Endothelial cell of umbilical vein (primary cell): ENCODE measurements at regions not wholly inside any gene's neighbourhood (a gene's known extent, or its start where the extent isn't known, plus 50 kb on each side); places are given as distances from the start of the nearest gene placed in this dataset.

Experiments
- BruUV-seq: library from RNA; stranded (reverse); fragments of 400-500 nt; replicated peaks from 2 replicates; lab custom pipeline; 2021; lab: Mats Ljungman, UMichigan
- CTCF ChIA-PET: fragments of 300-600, 350-600 bp; sonication (Branson Sonifier 250); formaldehyde crosslinking; loops from one replicate; lab custom pipeline; 2021; ENCODE audit warnings: antibody characterized with exemption, inconsistent platforms; lab: Charles Lee
- POLR2A ChIA-PET: fragments of 300-600, 350-600 bp; sonication (Branson Sonifier 250); formaldehyde crosslinking; loops from one replicate; lab custom pipeline; 2021; ENCODE audit warnings: antibody characterized with exemption, inconsistent platforms; lab: Charles Lee
- DNase-seq: peaks from one replicate; pipeline ENCODE4 v3.0.0-alpha.2; 2011; ENCODE audit warnings: low read depth, low spot score
- FAIRE-seq: peaks from 2 replicates; lab custom pipeline; 2011; peaks lifted over from hg19 to GRCh38; lab: Jason Lieb, UNC
- H2AFZ ChIP-seq: 2 replicates; pipeline ENCODE4 v1.6.0; 2012; ENCODE audit warnings: low read depth, low read length, control low read depth, inconsistent platforms
- H3K27ac ChIP-seq: 2 replicates; pipeline ENCODE4 v1.5.1; 2011; ENCODE audit warnings: low read depth, mild to moderate bottlenecking, control low read depth, low read length, moderate library complexity; ENCODE audit not compliant: insufficient read depth
- H3K27me3 ChIP-seq, 2 experiments: 2 replicates each; pipeline versions ENCODE4 v1.6.0 to v1.6.1; 2011; ENCODE audit warnings: low read length in 2 of 2, mixed read lengths in 1 of 2; ENCODE audit not compliant: control insufficient read depth in 2 of 2, insufficient read depth in 2 of 2
- H3K36me3 ChIP-seq, 2 experiments: 2 replicates in 1 of 2; 3 replicates in 1 of 2; pipeline ENCODE4 v1.5.1; 2011; ENCODE audit warnings: low read length in 2 of 2, mild to moderate bottlenecking in 1 of 2, moderate library complexity in 1 of 2; ENCODE audit not compliant: control insufficient read depth in 2 of 2, insufficient read depth in 2 of 2; ENCODE audit errors: extremely low read depth in 1 of 2
- H3K4me1 ChIP-seq: 3 replicates; pipeline ENCODE4 v1.5.1; 2011; ENCODE audit warnings: mild to moderate bottlenecking, low read length; ENCODE audit not compliant: control insufficient read depth, insufficient read depth; ENCODE audit errors: extremely low read depth
- H3K4me2 ChIP-seq: 2 replicates; pipeline ENCODE4 v1.6.1; 2011; ENCODE audit warnings: low read length, control low read depth, mixed read lengths; ENCODE audit not compliant: insufficient read depth
- H3K4me3 ChIP-seq, 3 experiments: fragments of 200-600 bp in 1 of 3; sonication (generic), shearing (Covaris generic) in 1 of 3; replicated peaks in 1 of 3; 2 replicates each; pipeline ENCODE4 v1.5.1; 2011 to 2016; ENCODE audit warnings: control low read depth in 3 of 3, low read length in 3 of 3, mild to moderate bottlenecking in 2 of 3, inconsistent platforms in 1 of 3, low read depth in 1 of 3, moderate library complexity in 1 of 3; ENCODE audit not compliant: insufficient read depth in 1 of 3
- H3K79me2 ChIP-seq: 2 replicates; pipeline ENCODE4 v1.6.0; 2012; ENCODE audit warnings: low read length, inconsistent platforms; ENCODE audit not compliant: control insufficient read depth, insufficient read depth
- H3K9ac ChIP-seq: replicated peaks from 2 replicates; pipeline ENCODE3; 2011; ENCODE audit warnings: low read length, control low read depth; ENCODE audit not compliant: insufficient read depth; ENCODE audit errors: extremely low read depth
- H3K9me1 ChIP-seq: replicated peaks from 3 replicates; pipeline ENCODE4 v1.6.0; 2011; ENCODE audit warnings: mild to moderate bottlenecking, low read length; ENCODE audit not compliant: control insufficient read depth, insufficient read depth; ENCODE audit errors: extremely low read depth
- H3K9me3 ChIP-seq: replicated peaks from 2 replicates; pipeline ENCODE4 v1.5.1; 2012; ENCODE audit warnings: low read length, inconsistent platforms; ENCODE audit not compliant: control insufficient read depth, insufficient read depth
- H4K20me1 ChIP-seq: replicated peaks from 2 replicates; pipeline ENCODE3; 2011; ENCODE audit warnings: mild to moderate bottlenecking, low read length; ENCODE audit not compliant: control insufficient read depth, insufficient read depth; ENCODE audit errors: extremely low read depth
- CTCF ChIP-seq, 2 donors: IDR thresholded peaks; 1 replicate in 1 of 2; 2 replicates in 1 of 2; pipeline ENCODE4 v1.5.1; 2011; ENCODE audit warnings: low read length in 2 of 2, mild to moderate bottlenecking in 2 of 2, moderate library complexity in 2 of 2, control low read depth in 1 of 2, inconsistent platforms in 1 of 2, low read depth in 1 of 2; ENCODE audit not compliant: insufficient read depth in 1 of 2; ENCODE audit errors: extremely low read depth in 1 of 2
- EZH2 ChIP-seq: IDR thresholded peaks from 2 replicates; pipeline ENCODE4 v1.6.1; 2012; ENCODE audit warnings: borderline replicate concordance, low read depth, mild to moderate bottlenecking, moderate library complexity, low read length, inconsistent platforms; ENCODE audit not compliant: severe bottlenecking
- FOS ChIP-seq: IDR thresholded peaks from 2 replicates; pipeline ENCODE4 v1.6.1; 2011; ENCODE audit warnings: mild to moderate bottlenecking, low read length, moderate library complexity, borderline replicate concordance; ENCODE audit not compliant: insufficient read depth
- GATA2 ChIP-seq: IDR thresholded peaks from 2 replicates; pipeline ENCODE4 v1.7.0; 2011; ENCODE audit warnings: low read depth, mild to moderate bottlenecking, moderate library complexity, mixed read lengths, low read length; ENCODE audit not compliant: insufficient read length, insufficient read depth
- JUN ChIP-seq: IDR thresholded peaks from 2 replicates; pipeline ENCODE4 v1.6.1; 2011; ENCODE audit warnings: borderline replicate concordance, low read depth; ENCODE audit not compliant: insufficient read length, insufficient read depth
- MAX ChIP-seq: IDR thresholded peaks from 2 replicates; pipeline ENCODE4 v1.6.1; 2011; ENCODE audit not compliant: insufficient read depth, insufficient read length
- MYC ChIP-seq: IDR thresholded peaks from one replicate; pipeline ENCODE4 v1.6.1; 2011; ENCODE audit warnings: mild to moderate bottlenecking, low read depth, low read length
- POLR2A ChIP-seq: IDR thresholded peaks from 2 replicates; pipeline ENCODE4 v1.6.1; 2012; ENCODE audit warnings: low read depth, mild to moderate bottlenecking, control low read depth, low read length
- POLR2AphosphoS5 ChIP-seq: IDR thresholded peaks from 2 replicates; pipeline ENCODE4 v1.6.1; 2012; ENCODE audit warnings: low read depth, mild to moderate bottlenecking, control low read depth, low read length, moderate library complexity; ENCODE audit not compliant: insufficient read depth
- dilution Hi-C: fragments of 300-500 bp; cut with MboI; formaldehyde crosslinking; loops from one replicate; pipeline ENCODE4 v1.15.0; 2019; ENCODE audit warnings: low sequenced_read_pairs; ENCODE audit not compliant: extremely low pct_ligation_motif_present
- intact Hi-C: fragments of 100-400 bp; cut with micrococcal nuclease; formaldehyde crosslinking; loops from one replicate; pipeline ENCODE4 v1.10.0; 2022

GRCh38 chr5:145389047-145389446 lies 446.1 kb downstream of the PRELID2 start:
- H3K36me3 ChIP-seq: no peaks in the 10 kb centered on the region
- H3K9ac ChIP-seq: no peak overlapping the region
- no peak overlapping the region for H3K27ac ChIP-seq
- intact Hi-C loops: no loop called here
- dilution Hi-C loops: no loop called here
- TF ChIP-seq POLR2A (no peak), MAX (no peak)
- FAIRE-seq: no peak
- no peak overlapping the region for H2AFZ ChIP-seq
- no peaks in the 10 kb centered on the region for H3K27me3 ChIP-seq
- POLR2A ChIA-PET: no interaction called here
- no peaks in the 10 kb centered on the region for H3K9me1 ChIP-seq
- no peaks in the 10 kb centered on the region for H3K79me2 ChIP-seq
- no peaks in the 10 kb centered on the region for H4K20me1 ChIP-seq
- H3K4me3 ChIP-seq: no peak overlapping the region
- H3K4me1 ChIP-seq: no peaks in the 10 kb centered on the region
- BruUV-seq: no TSS peak
- CTCF ChIA-PET: no interaction called here
- no peak for DNase-seq
- H3K4me2 ChIP-seq: no peak overlapping the region
- H3K9me3 ChIP-seq: no peaks in the 10 kb centered on the region

- Histone ChIP-seq H3K36me3 (no peaks in the 10 kb centered on the region), H3K4me2 (no peak overlapping the region), H3K27ac (no peak overlapping the region), H3K9ac (no peak overlapping the region), H3K4me1 (no peaks in the 10 kb centered on the region), H3K9me3 (no peaks in the 10 kb centered on the region), H2AFZ (no peak overlapping the region), H3K4me3 (no peak overlapping the region), H3K9me1 (no peaks in the 10 kb centered on the region), H3K27me3 (no peaks in the 10 kb centered on the region), H4K20me1 (no peaks in the 10 kb centered on the region), H3K79me2 (no peaks in the 10 kb centered on the region)
- no peak for TF ChIP-seq GATA2
- no peak for TF ChIP-seq MYC
- TF ChIP-seq CTCF (IDR thresholded peaks at IDR 0.05; ENCODE audit: extremely low read depth in 1 of 2, insufficient read depth in 1 of 2, low read depth in 1 of 2, low read length in 2 of 2): no peak
- TF ChIP-seq EZH2: no peak
- TF ChIP-seq MAX: no peak
- no peak for TF ChIP-seq POLR2AphosphoS5
- no peak for TF ChIP-seq JUN
- TF ChIP-seq FOS: no peak
- no peak for TF ChIP-seq POLR2A
- intact Hi-C loops (no loop called here), dilution Hi-C loops (no loop called here)
- CTCF ChIA-PET: no interaction called here
- FAIRE-seq (no peak), DNase-seq (no peak)
- no TSS peak for BruUV-seq
- POLR2A ChIA-PET: no interaction called here
These were observed 449.9 kb downstream of the PRELID2 start for GRCh38 chr5:145385276-145385675.
